ENCODE measurements at regions not wholly inside any gene's neighbourhood (a gene's known extent, or its start where the extent isn't known, plus 50 kb on each side); places are given as distances from the start of the nearest gene placed in this dataset.
"Not testable (repeated sequence)": the region's sequence is repeated elsewhere in the genome, so short reads cannot be mapped to it uniquely, and the experiment has no call there.

GRCh38 chr2:196295005-196295404 lies 123.6 kb upstream of the STK17B start:
- Mint-ChIP-seq H3K36me3 (ENCODE audit: low read depth) (no peaks in the 10 kb centered on the region), H3K9me3 (no peaks in the 10 kb centered on the region), H3K27me3 (no peaks in the 10 kb centered on the region), H3K4me1 (peaks cover 19% of the 10 kb centered on the region), H3K27ac (peak overlapping the region; percentile 9), H3K4me3 (no peak overlapping the region)
- no peak for ATAC-seq (replicated peaks)

GRCh38 chr2:196298106-196298723 lies 126.8 kb upstream of the STK17B start:
- not testable (repeated sequence) for H3K36me3 Mint-ChIP-seq (ENCODE audit: low read depth); H3K27ac Mint-ChIP-seq; H3K4me3 Mint-ChIP-seq; H3K9me3 Mint-ChIP-seq; H3K27me3 Mint-ChIP-seq; ATAC-seq (replicated peaks); H3K4me1 Mint-ChIP-seq

- no peaks in the 10 kb centered on the region for H3K36me3 Mint-ChIP-seq (ENCODE audit: low read depth)
- H3K27me3 Mint-ChIP-seq, result no peaks in the 10 kb centered on the region
- H3K9me3 Mint-ChIP-seq, result no peaks in the 10 kb centered on the region
- no peaks in the 10 kb centered on the region for H3K4me1 Mint-ChIP-seq
- no peak overlapping the region for H3K4me3 Mint-ChIP-seq
- ATAC-seq (replicated peaks), result no peak
- no peak overlapping the region for H3K27ac Mint-ChIP-seq
Measured at GRCh38 chr2:196307775-196308305, 136.5 kb upstream of the STK17B start.

- H3K4me3 Mint-ChIP-seq, result no peak overlapping the region
- no peaks in the 10 kb centered on the region for H3K36me3 Mint-ChIP-seq (ENCODE audit: low read depth)
- no peaks in the 10 kb centered on the region for H3K9me3 Mint-ChIP-seq
- no peak for ATAC-seq (replicated peaks)
- no peak overlapping the region for H3K27ac Mint-ChIP-seq
- H3K4me1 Mint-ChIP-seq, result no peaks in the 10 kb centered on the region
- H3K27me3 Mint-ChIP-seq, result no peaks in the 10 kb centered on the region
Measured at GRCh38 chr2:196309691-196310090, 138.3 kb upstream of the STK17B start.

- Mint-ChIP-seq H3K9me3 (no peaks in the 10 kb centered on the region), H3K4me3 (no peak overlapping the region), H3K4me1 (no peaks in the 10 kb centered on the region), H3K27ac (no peak overlapping the region), H3K36me3 (ENCODE audit: low read depth) (no peaks in the 10 kb centered on the region), H3K27me3 (no peaks in the 10 kb centered on the region)
- peak; percentile 11 for ATAC-seq (replicated peaks)
Measured at GRCh38 chr2:196314157-196314556, 142.8 kb upstream of the STK17B start.

- Mint-ChIP-seq H3K36me3 (ENCODE audit: low read depth) (no peaks in the 10 kb centered on the region), H3K4me1 (no peaks in the 10 kb centered on the region), H3K27me3 (no peaks in the 10 kb centered on the region), H3K27ac (no peak overlapping the region), H3K4me3 (no peak overlapping the region), H3K9me3 (no peaks in the 10 kb centered on the region)
- no peak for ATAC-seq (replicated peaks)
Measured at GRCh38 chr2:196314780-196315179, 143.4 kb upstream of the STK17B start.

GRCh38 chr2:196315388-196316049 lies 144.1 kb upstream of the STK17B start:
- Mint-ChIP-seq H3K9me3 (no peaks in the 10 kb centered on the region), H3K27ac (no peak overlapping the region), H3K27me3 (no peaks in the 10 kb centered on the region), H3K4me1 (no peaks in the 10 kb centered on the region), H3K36me3 (ENCODE audit: low read depth) (no peaks in the 10 kb centered on the region), H3K4me3 (no peak overlapping the region)
- ATAC-seq (replicated peaks), result no peak

- H3K27ac Mint-ChIP-seq, result no peak overlapping the region
- H3K36me3 Mint-ChIP-seq (ENCODE audit: low read depth), result no peaks in the 10 kb centered on the region
- ATAC-seq (replicated peaks), result no peak
Measured at GRCh38 chr2:196316050-196316430, 144.7 kb upstream of the STK17B start.

GRCh38 chr2:196318517-196319377 lies 147.4 kb upstream of the STK17B start:
- no peak for ATAC-seq (replicated peaks)
- H3K4me1 Mint-ChIP-seq, result no peaks in the 10 kb centered on the region
- no peaks in the 10 kb centered on the region for H3K36me3 Mint-ChIP-seq (ENCODE audit: low read depth)
- H3K4me3 Mint-ChIP-seq, result no peak overlapping the region
- H3K27ac Mint-ChIP-seq, result no peak overlapping the region
- no peaks in the 10 kb centered on the region for H3K27me3 Mint-ChIP-seq
- no peaks in the 10 kb centered on the region for H3K9me3 Mint-ChIP-seq

More at GRCh38 chr2:196316050-196316430, 144.7 kb upstream of the STK17B start:
- no peaks in the 10 kb centered on the region for H3K9me3 Mint-ChIP-seq
- no peaks in the 10 kb centered on the region for H3K27me3 Mint-ChIP-seq
- no peaks in the 10 kb centered on the region for H3K4me1 Mint-ChIP-seq
- no peak overlapping the region for H3K4me3 Mint-ChIP-seq

- no peak for ATAC-seq (replicated peaks)
- Mint-ChIP-seq H3K9me3 (no peaks in the 10 kb centered on the region), H3K36me3 (ENCODE audit: low read depth) (no peaks in the 10 kb centered on the region), H3K4me3 (no peak overlapping the region), H3K27ac (no peak overlapping the region), H3K4me1 (no peaks in the 10 kb centered on the region), H3K27me3 (no peaks in the 10 kb centered on the region)
Measured at GRCh38 chr2:196322973-196323810, 151.8 kb upstream of the STK17B start.

GRCh38 chr2:196324211-196324610 lies 152.8 kb upstream of the STK17B start:
- no peak overlapping the region for H3K27ac Mint-ChIP-seq
- H3K27me3 Mint-ChIP-seq, result no peaks in the 10 kb centered on the region
- H3K9me3 Mint-ChIP-seq, result no peaks in the 10 kb centered on the region
- no peaks in the 10 kb centered on the region for H3K4me1 Mint-ChIP-seq
- no peak overlapping the region for H3K4me3 Mint-ChIP-seq
- ATAC-seq (replicated peaks), result no peak
- H3K36me3 Mint-ChIP-seq (ENCODE audit: low read depth), result no peaks in the 10 kb centered on the region

- Mint-ChIP-seq H3K27me3 (no peaks in the 10 kb centered on the region), H3K36me3 (ENCODE audit: low read depth) (no peaks in the 10 kb centered on the region), H3K27ac (no peak overlapping the region), H3K4me3 (no peak overlapping the region), H3K4me1 (no peaks in the 10 kb centered on the region), H3K9me3 (no peaks in the 10 kb centered on the region)
- ATAC-seq (replicated peaks), result no peak
Measured at GRCh38 chr2:196328088-196328680, 156.8 kb upstream of the STK17B start.

- Mint-ChIP-seq H3K4me3 (no peak overlapping the region), H3K4me1 (no peaks in the 10 kb centered on the region), H3K27me3 (no peaks in the 10 kb centered on the region), H3K36me3 (ENCODE audit: low read depth) (no peaks in the 10 kb centered on the region), H3K27ac (no peak overlapping the region), H3K9me3 (no peaks in the 10 kb centered on the region)
- ATAC-seq (replicated peaks), result no peak
Measured at GRCh38 chr2:196329959-196330358, 158.6 kb upstream of the STK17B start.

- ATAC-seq (replicated peaks), result no peak
- Mint-ChIP-seq H3K4me3 (no peak overlapping the region), H3K4me1 (no peaks in the 10 kb centered on the region), H3K36me3 (ENCODE audit: low read depth) (no peaks in the 10 kb centered on the region), H3K9me3 (no peaks in the 10 kb centered on the region), H3K27me3 (no peaks in the 10 kb centered on the region), H3K27ac (no peak overlapping the region)
Measured at GRCh38 chr2:196330645-196331044, 159.3 kb upstream of the STK17B start.

Measured in activated T-helper 17 cell treated with anti-CD3 and anti-CD28 coated beads, Interleukin-2, amount 50 U/mL, for 72 hours (primary cell).